Astrocyte (in vitro differentiated cells and primary cell): ENCODE measurements at regions not wholly inside any gene's neighbourhood (a gene's known extent, or its start where the extent isn't known, plus 50 kb on each side); places are given as distances from the start of the nearest gene placed in this dataset.

Experiments
- CTCF ChIP-seq: IDR thresholded peaks from 2 replicates; pipeline ENCODE4 v1.5.1; 2011; ENCODE audit warnings: low read depth, mild to moderate bottlenecking, inconsistent platforms, low read length, moderate library complexity; ENCODE audit not compliant: insufficient read depth
- EZH2 ChIP-seq: IDR thresholded peaks from 2 replicates; pipeline ENCODE4 v1.6.1; 2012; ENCODE audit warnings: mild to moderate bottlenecking, low read length, inconsistent platforms; ENCODE audit not compliant: insufficient read depth

DNA sequence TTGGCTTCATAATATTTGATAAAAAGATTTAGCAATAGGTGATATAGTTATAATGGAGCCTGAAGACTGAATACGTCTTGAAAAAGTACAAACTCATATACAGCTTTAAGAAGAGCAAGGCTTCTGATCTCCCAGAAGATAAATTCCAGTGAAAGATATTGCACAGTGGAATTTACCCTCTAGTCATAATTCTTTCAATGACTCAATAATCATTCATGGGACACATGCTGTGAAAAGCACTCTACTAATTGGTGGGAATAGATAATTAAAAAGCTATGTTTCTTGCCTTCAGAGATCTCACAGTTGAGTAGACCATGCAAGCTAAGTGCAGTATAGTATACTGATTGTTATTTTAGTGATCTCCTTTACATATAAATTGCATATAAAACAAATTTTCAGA is 538.6 kb upstream of the CYLC2 start:
- no peak for TF ChIP-seq CTCF
- no peak for TF ChIP-seq EZH2
